Right lobe of liver (tissue), 6 donors: ENCODE measurements at regions not wholly inside any gene's neighbourhood (a gene's known extent, or its start where the extent isn't known, plus 50 kb on each side); places are given as distances from the start of the nearest gene placed in this dataset.
"Not testable (repeated sequence)": the region's sequence is repeated elsewhere in the genome, so short reads cannot be mapped to it uniquely, and the experiment has no call there.

Source experiments
- ATAC-seq, 4 donors: fragments of 200-7000 bp; cut with Tn5 transposase; one replicate each; pipeline ENCODE4 v1.9.1; 2020; ENCODE audit warnings: mild to moderate bottlenecking in 4 of 4, moderate library complexity in 4 of 4
- DNase-seq, 3 donors: peaks; one replicate each; pipeline ENCODE4 v3.0.0-alpha.2; 2020
- H3K27ac ChIP-seq, 3 donors: fragments of 200-600 bp; one replicate each; pipeline ENCODE4 v1.8.0; 2022
- H3K27me3 ChIP-seq, 2 donors: fragments of 200-600 bp; one replicate each; pipeline ENCODE4 v1.8.0; 2022
- H3K36me3 ChIP-seq, 4 donors: fragments of 200-600 bp; sonication (generic) in 1 of 4; one replicate each; pipeline versions ENCODE4 v1.5.1 to v1.8.0; 2017 to 2022; ENCODE audit warnings: control low read depth in 1 of 4
- H3K4me1 ChIP-seq, 4 donors: fragments of 200-600 bp; sonication (generic) in 1 of 4; one replicate each; pipeline versions ENCODE4 v1.5.1 to v1.8.0; 2017 to 2022; ENCODE audit warnings: control low read depth in 1 of 4
- H3K4me3 ChIP-seq, 3 donors: fragments of 200-600 bp; one replicate each; pipeline ENCODE4 v1.8.0; 2022
- H3K9me3 ChIP-seq, 4 donors: fragments of 200-600 bp; sonication (generic) in 1 of 4; one replicate each; pipeline versions ENCODE4 v1.5.1 to v1.8.0; 2017 to 2022; ENCODE audit warnings: control low read depth in 1 of 4
- WGBS: methylation state at CpG from one replicate; pipeline ENCODE4 v1.1.6; 2018; ENCODE audit warnings: low coverage, low lambda C conversion rate; ENCODE audit not compliant: insufficient coverage; ENCODE audit errors: missing lambda C conversion rate; 5-methylcytosine and 5-hydroxymethylcytosine counted together
- intact Hi-C, 2 donors: fragments of 100-400 bp; cut with DNase I; formaldehyde crosslinking; loops; one replicate each; pipeline versions ENCODE4 v1.11.2 to v1.14.1; 2022
- TF ChIP-seq, protein P1 (sequence below), 4 donors: fragments of 200-600 bp in 3 of 4; fragments of 450-650 bp in 1 of 4; IDR thresholded peaks; one replicate each; pipeline versions ENCODE4 v1.5.1 to v1.8.0; 2016 to 2022; ENCODE audit warnings: antibody characterized with exemption in 4 of 4, mild to moderate bottlenecking in 2 of 4
- donor health status: DM: no; HTN: yes; CAD: no.
- donor health status: DM: no; HTN: no; CAD: no.
- donor health status: DM: no; HTN: no; CAD: no.
- donor health status: DM: no; HTN: yes; CAD: no.
- donor health status: DM: no; HTN: yes; CAD: no.

DNA sequence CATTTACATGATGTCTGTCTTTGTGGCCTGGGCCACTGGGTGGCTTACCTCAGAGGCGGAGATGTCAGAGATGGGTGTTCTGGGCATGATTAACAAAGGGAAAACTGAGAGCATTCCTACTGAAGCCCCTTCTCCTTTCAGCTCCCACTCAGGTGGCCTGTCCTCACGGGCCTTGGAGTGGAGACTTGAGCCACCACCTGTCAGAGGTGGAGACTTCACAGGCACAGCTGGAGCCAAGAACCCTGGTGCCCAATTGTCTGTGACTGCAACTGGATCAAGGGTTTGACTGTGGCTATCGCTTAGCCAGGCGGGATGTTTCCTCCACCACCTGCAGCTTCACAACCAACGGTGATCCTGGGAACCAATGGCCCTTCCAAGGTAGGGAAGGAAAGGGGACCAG is 230.5 kb upstream of the NOTCH2NLA start:
- H3K27me3 ChIP-seq, H3K4me3 ChIP-seq, DNase-seq, H3K27ac ChIP-seq, intact Hi-C loops, H3K36me3 ChIP-seq, ATAC-seq, H3K4me1 ChIP-seq, H3K9me3 ChIP-seq: not testable (repeated sequence)
- WGBS: no CpG with 5 or more reads among the region's 5 CpGs

DNA sequence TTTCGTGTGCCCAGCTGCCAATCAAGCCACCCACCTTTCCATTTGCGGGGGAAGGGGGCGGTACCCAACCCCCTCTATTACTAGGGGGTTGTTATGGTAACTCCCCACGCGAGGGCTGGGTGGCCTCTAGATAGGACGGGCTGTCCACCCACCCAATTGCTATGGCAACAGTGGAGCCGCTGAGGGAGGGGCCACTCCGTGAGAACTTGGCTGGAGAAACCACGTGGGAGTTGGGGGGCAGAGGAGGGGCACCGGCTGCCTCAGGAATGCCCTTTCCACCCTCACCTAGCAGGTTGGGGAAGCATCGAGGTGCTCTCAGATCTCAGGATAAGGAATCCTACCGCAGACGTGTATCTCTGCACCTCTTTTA is 220.0 kb upstream of the NOTCH2NLA start:
- intact Hi-C loops, H3K4me1 ChIP-seq, H3K27ac ChIP-seq, H3K27me3 ChIP-seq, DNase-seq, ATAC-seq, H3K9me3 ChIP-seq, H3K4me3 ChIP-seq, H3K36me3 ChIP-seq: not testable (repeated sequence)
- WGBS: 17% methylated on average over 3 of the region's 13 CpGs

DNA sequence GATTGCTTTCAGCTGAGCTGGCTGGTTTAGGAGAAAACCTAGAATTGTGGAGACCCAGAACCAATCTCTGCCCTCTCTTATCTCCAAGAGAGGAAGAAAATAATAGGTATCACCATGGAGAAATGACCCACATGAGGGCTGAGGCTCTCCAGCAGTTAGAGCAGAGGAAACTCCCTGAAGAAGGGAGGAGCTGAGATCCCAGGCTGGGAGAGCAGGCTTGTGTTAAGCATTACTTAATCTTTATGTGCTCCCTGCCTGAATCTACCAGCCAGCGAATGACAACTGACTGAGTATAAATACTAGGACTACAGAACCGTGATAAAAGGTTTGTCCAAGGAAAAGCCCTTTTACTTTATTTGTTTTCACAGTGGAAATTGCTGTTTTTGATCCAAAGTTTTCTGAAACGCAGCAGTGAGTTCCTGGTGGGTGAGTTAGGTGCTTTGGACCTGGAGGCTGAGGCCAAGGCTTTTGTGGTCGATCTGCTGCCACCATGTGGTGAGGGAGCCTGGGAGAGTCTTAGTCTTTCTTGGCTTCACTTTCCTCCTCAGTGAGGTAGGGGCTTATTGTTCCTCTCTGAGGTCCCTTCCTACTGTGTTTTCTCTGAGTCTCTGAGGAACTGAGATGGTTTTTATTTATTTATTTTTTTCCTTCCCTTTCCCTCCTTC is 219.5 kb upstream of the NOTCH2NLA start:
- H3K4me3 ChIP-seq, H3K4me1 ChIP-seq, H3K27ac ChIP-seq, intact Hi-C loops, H3K9me3 ChIP-seq, H3K27me3 ChIP-seq, H3K36me3 ChIP-seq: not testable (repeated sequence)
- ATAC-seq (peak in 3 of 4 donors; percentile 43 to 54 (median 44)), DNase-seq (peak; percentile 55 to 57 (median 56))
- 27% methylated on average over 3 of the region's 4 CpGs for WGBS
- TF ChIP-seq, protein P1, sequence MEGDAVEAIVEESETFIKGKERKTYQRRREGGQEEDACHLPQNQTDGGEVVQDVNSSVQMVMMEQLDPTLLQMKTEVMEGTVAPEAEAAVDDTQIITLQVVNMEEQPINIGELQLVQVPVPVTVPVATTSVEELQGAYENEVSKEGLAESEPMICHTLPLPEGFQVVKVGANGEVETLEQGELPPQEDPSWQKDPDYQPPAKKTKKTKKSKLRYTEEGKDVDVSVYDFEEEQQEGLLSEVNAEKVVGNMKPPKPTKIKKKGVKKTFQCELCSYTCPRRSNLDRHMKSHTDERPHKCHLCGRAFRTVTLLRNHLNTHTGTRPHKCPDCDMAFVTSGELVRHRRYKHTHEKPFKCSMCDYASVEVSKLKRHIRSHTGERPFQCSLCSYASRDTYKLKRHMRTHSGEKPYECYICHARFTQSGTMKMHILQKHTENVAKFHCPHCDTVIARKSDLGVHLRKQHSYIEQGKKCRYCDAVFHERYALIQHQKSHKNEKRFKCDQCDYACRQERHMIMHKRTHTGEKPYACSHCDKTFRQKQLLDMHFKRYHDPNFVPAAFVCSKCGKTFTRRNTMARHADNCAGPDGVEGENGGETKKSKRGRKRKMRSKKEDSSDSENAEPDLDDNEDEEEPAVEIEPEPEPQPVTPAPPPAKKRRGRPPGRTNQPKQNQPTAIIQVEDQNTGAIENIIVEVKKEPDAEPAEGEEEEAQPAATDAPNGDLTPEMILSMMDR (IDR thresholded peaks at IDR 0.05): peak in 3 of 4 donors; percentile 38 to 43 (median 39)

DNA sequence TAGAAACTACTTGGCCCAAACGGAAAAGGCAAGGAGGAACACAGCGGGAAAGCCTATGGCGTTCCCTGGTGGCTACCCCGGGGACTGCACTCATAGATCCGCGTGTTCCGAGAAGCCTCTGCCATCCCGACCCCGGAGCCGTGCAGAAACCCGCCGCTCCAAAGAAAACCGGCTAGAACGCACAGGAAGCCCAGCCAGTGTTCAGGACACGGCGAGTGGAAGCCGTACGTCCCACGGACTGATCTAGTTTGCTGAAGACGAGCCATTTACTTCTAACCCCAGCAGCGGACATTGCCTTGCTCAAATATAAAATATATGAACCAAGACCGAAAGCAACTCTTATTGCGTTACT is 215.0 kb upstream of the NOTCH2NLA start:
- H3K4me3 ChIP-seq: peak overlapping the region; percentile 20 to 42 (median 38)
- WGBS: under 1% methylated on average over 20 of the region's 23 CpGs
- TF ChIP-seq, protein P1 (IDR thresholded peaks at IDR 0.05): peak in 2 of 4 donors; percentile 5 to 7
- ATAC-seq, H3K4me1 ChIP-seq, H3K36me3 ChIP-seq, H3K27ac ChIP-seq, intact Hi-C loops, H3K9me3 ChIP-seq, H3K27me3 ChIP-seq: not testable (repeated sequence)
- DNase-seq: peak in 2 of 3 donors; percentile 34 to 57

DNA sequence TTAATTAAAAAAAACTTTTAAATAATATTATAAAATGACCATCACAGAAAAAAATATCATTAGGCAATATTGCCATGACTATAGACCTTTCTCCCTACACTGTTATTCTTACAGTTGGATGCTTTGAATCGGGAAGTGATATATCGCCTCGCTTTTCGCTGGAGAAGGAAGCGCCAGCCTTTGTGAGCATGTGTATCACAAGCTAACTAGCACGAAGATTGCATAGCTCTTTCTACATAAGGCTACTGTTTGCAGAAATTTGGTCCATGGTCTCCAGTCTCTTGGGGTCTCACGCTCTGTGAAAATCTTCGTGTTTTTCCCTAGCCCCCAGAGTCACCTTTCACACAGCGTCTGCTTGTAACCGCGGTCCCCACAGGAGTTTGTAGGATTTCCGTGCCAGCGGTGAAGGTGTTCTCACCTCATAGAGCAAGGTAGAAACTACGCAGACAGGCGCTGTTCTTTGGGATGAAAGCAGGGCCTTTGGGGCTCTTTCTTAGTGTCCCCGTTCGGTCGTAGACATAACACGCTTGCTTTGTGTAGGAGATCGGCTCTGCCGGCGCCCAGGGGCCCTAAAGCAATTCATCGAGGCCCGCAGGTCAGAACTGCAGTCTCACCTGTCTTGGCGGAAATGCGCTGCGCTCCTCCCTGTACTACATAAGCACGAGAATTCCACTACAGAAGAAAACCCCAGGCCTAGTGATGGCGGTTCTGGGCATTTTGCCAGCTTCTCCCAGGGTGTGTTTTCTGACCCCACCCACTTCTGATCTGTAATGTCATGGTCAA is 214.5 kb upstream of the NOTCH2NLA start:
- intact Hi-C loops, DNase-seq, H3K27me3 ChIP-seq, H3K36me3 ChIP-seq, H3K27ac ChIP-seq, H3K9me3 ChIP-seq, H3K4me1 ChIP-seq, H3K4me3 ChIP-seq, ATAC-seq: not testable (repeated sequence)
- WGBS: 65% methylated on average over 14 of the region's 29 CpGs
- TF ChIP-seq, protein P1 (IDR thresholded peaks at IDR 0.05): peak in 1 of 4 donors; percentile 4

DNA sequence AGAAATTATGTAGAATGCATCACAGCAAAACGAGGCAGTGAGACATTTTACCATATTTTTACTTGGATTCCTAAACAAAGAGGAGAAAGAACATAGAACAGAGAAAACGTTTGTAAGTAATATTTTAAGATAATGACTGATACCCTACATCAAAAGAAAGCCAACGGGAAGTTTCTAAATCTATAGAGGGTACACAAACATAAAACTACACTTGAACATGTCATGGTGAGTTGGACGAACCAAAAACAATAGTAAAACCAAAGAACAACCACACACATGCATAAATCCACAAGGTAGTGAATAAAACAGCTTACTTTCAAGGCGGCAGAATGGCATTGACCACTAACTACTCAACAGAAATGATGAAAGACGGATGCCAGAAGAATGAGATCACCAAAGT is 209.7 kb upstream of the NOTCH2NLA start:
- H3K27ac ChIP-seq, H3K4me1 ChIP-seq, H3K4me3 ChIP-seq, ATAC-seq, intact Hi-C loops, H3K36me3 ChIP-seq, DNase-seq, H3K9me3 ChIP-seq, H3K27me3 ChIP-seq: not testable (repeated sequence)
- no CpG with 5 or more reads among the region's 6 CpGs for WGBS

DNA sequence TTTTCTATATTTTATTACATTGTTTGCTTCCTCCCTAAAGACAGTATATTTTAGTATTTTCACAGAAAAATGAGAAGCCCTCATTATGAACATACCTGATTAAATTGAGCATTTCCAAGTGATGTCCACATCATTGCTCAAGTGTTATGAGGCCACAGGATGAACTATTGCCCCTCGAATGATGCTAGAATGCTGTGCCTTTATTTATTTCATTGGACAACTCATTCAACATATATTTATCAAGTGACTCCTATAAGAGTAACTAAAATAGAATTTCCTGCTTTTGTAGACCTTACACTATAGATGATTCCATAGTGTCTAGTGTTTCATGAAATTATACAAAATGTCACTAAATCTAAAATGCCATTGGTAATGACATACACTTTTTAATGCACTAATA is 187.8 kb upstream of the NOTCH2NLA start:
- H3K27me3 ChIP-seq, H3K27ac ChIP-seq, intact Hi-C loops, DNase-seq, ATAC-seq, H3K4me3 ChIP-seq, H3K36me3 ChIP-seq, H3K4me1 ChIP-seq, H3K9me3 ChIP-seq: not testable (repeated sequence)
- 88% methylated on average over 1 of the region's 1 CpG for WGBS

DNA sequence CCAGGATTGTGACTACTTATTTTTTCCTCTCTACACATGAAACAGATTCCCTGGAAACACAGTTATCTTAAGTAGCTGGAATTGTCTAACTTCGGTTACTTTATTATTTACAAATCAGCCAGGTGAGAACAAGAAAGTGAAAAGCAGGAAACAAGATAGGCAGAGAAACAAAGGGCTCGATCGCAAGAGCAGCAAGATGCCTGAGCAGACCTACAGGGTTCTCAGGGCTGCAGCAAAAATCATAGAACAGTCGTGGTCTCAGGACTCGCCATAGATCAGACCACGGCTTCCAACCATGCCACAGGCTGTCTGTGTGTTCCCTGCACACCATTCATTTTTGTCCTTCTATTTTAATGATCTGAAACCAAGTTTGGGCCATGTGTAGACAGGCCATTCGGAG is 186.2 kb upstream of the NOTCH2NLA start:
- H3K4me1 ChIP-seq, H3K27ac ChIP-seq: not testable (repeated sequence)

DNA sequence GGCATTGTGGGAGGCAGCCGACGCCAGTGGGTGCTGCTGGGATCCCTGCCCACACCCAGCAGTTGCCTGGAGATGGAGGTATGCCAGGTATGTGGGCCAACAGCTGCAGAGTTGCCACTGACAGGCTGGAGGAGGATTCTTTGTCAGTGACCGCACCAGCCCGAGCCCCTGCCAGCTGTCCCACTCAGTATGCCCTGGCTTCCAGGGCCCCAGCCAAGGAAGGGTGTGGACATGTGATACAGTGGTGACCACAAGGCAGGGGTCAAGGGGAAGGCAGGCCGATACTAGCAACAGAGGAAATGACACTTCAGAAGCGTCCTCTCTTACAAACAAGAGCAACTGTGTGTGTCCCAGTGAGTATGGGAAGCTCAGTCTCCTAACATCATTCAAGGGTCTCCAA is 185.1 kb upstream of the NOTCH2NLA start:
- H3K36me3 ChIP-seq, H3K4me1 ChIP-seq, H3K27me3 ChIP-seq, H3K4me3 ChIP-seq, ATAC-seq, H3K27ac ChIP-seq, intact Hi-C loops, H3K9me3 ChIP-seq: not testable (repeated sequence)
- DNase-seq: peak; percentile 53 to 66 (median 55)
- WGBS: 0% methylated on average over 2 of the region's 6 CpGs

More for the DNA sequence above, 186.2 kb upstream of the NOTCH2NLA start:
- H3K9me3 ChIP-seq, DNase-seq, H3K36me3 ChIP-seq, H3K27me3 ChIP-seq, intact Hi-C loops, ATAC-seq, H3K4me3 ChIP-seq: not testable (repeated sequence)
- 40% methylated on average over 1 of the region's 7 CpGs for WGBS
